Uterus (tissue), 2 donors: ENCODE measurements at regions not wholly inside any gene's neighbourhood (a gene's known extent, or its start where the extent isn't known, plus 50 kb on each side); places are given as distances from the start of the nearest gene placed in this dataset.

ENCODE experiments used
- POLR2A ChIP-seq, 2 donors: fragments of 450-650 bp; IDR thresholded peaks; one replicate each; pipeline ENCODE4 v1.6.1; 2016; ENCODE audit warnings: antibody characterized with exemption in 2 of 2, mild to moderate bottlenecking in 1 of 2, moderate library complexity in 1 of 2
- TF ChIP-seq, protein P1 (sequence below), 4 experiments: fragments of 200-600 bp in 2 of 4; fragments of 450-650 bp in 2 of 4; sonication (generic) in 2 of 4; IDR thresholded peaks; one replicate each; pipeline ENCODE4 v1.5.1; 2016 to 2019; ENCODE audit warnings: antibody characterized with exemption in 4 of 4, mild to moderate bottlenecking in 2 of 4, moderate library complexity in 1 of 4

- TF ChIP-seq, protein P1, sequence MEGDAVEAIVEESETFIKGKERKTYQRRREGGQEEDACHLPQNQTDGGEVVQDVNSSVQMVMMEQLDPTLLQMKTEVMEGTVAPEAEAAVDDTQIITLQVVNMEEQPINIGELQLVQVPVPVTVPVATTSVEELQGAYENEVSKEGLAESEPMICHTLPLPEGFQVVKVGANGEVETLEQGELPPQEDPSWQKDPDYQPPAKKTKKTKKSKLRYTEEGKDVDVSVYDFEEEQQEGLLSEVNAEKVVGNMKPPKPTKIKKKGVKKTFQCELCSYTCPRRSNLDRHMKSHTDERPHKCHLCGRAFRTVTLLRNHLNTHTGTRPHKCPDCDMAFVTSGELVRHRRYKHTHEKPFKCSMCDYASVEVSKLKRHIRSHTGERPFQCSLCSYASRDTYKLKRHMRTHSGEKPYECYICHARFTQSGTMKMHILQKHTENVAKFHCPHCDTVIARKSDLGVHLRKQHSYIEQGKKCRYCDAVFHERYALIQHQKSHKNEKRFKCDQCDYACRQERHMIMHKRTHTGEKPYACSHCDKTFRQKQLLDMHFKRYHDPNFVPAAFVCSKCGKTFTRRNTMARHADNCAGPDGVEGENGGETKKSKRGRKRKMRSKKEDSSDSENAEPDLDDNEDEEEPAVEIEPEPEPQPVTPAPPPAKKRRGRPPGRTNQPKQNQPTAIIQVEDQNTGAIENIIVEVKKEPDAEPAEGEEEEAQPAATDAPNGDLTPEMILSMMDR (IDR thresholded peaks at IDR 0.05) = no peak
- TF ChIP-seq POLR2A (IDR thresholded peaks at IDR 0.05) = no peak
Measured at GRCh38 chr6:24072038-24072746, 53.8 kb upstream of the NRSN1 start.
